Activated CD8-positive, alpha-beta memory T cell treated with anti-CD3 and anti-CD28 coated beads for 4 hours (primary cell): ENCODE measurements at regions not wholly inside any gene's neighbourhood (a gene's known extent, or its start where the extent isn't known, plus 50 kb on each side); places are given as distances from the start of the nearest gene placed in this dataset.

Experiments
- DNase-seq, 2 donors: peaks; one replicate each; pipeline ENCODE4 v3.0.0-alpha.2; 2020; ENCODE audit warnings: low read depth in 2 of 2

DNA sequence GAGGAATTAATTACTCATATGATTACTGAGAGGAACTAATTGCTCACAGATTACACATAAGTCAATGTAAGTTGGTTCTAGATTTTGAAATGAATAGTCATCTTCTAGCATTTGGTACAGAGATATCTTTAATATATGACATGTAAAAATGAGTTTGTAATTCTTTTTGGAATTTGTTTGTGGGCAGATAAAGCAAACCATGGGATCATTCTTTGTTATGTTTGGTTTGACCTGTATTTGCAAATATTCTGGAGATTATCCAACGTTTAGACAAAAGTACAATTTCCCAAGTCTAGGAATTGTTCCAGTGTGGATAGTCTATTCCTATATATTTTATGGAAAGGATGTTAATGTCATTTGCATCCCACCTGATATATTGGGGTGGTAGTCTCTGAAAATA lies 309.6 kb upstream of the EDNRB start:
- DNase-seq, result no peak

DNA sequence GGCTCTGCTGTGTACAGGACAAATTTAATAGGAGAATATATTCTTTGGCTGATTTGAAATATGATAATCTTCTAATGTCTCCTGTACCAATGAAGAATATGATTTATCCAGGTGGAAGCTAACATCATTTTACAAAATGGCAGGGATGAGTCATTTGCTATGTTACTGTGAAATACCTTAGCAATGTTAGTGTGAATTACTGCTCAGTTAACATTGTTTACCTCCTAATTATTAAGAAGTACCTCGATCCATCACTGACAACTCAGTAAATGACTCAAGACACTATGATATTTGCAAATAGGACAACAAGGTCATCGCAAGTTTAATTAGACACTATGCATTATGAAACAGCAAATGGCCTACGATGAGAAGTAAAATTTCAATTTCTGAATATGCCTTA lies 309.1 kb upstream of the EDNRB start:
- DNase-seq, result no peak

DNA sequence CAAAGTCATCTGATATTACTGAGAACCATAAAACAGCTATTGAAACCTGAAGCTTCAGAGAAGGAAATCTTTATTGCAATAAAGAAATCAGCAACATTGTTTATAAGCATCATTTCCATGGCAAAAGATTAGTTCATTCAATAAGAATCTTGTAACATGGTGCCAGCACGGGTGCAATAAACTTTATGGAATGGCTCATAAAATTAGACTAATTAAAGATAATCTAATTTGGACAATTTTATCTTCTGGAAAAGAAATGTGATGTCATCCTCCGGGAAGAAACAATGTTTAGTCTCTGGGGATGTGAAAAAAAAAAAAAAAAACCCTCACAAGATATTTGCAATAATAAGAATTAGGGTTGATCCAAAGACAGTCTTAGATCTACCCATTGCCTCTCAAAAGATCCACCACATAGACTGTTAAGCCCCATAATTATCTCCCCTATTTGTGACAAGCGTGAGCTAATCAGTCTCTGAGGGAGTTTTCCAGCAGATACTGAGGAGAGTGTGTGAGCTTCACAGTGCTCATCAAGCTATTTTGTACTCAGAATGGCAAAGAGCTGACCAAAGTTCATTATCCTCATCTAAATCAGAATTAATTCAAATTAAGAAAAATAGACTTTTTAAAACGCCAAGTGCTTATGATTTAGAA lies 297.0 kb upstream of the EDNRB start:
- DNase-seq, result no peak

DNA sequence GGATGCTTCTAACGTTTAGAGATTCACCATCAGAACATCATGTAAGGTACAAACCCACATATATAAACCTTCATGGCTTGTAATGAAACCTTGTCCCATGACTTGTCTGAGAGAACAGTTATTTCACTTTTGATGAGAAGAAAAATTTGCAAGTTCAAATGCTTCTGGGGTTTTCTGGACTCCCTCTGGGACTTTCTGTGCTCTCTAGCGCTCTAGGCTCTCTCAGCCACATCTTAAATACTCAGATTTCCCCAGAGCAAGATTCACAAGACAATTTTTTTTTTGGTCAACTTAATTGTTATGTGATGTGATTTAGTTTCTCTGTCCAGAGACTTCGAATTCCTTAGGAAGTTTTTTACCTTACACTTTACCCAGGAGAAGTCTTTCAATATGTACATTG lies 282.8 kb upstream of the EDNRB start:
- DNase-seq, result no peak

DNA sequence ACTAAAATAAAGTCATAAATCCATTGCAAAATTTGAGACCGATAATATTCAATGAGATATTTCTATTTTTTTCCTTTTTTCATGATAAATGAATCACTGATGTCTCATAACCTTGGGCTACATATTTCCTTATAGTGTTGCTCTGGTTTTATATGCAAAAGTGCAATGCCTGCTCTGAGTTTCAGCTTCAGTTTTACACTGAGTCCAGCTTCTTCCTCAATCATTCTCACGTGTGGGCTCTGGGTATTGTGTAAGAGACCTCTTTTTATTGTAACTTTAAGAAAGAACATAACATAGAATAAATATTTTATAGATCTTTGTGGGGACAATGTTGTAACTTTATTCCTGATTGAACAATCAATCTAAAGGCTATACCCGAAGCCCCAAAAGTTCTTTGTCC lies 280.2 kb upstream of the EDNRB start:
- no peak for DNase-seq

DNA sequence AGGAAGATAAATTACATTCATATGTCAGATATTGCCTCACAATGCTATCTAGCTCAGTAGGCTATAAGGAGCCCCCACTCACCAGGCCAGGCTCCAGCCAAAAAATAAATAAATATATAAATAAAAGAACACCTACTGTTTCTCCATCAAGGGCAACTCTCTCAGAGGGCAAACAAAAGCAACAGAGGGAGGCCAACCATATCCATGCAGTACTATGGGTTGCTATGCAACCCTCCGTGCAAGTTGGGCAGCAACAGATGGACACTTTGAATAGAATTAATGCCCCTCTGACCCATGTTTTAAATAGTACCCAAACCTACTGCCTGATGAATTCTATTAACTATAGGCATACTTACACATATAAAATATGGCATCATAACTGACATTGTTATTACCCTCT lies 279.8 kb upstream of the EDNRB start:
- no peak for DNase-seq

DNA sequence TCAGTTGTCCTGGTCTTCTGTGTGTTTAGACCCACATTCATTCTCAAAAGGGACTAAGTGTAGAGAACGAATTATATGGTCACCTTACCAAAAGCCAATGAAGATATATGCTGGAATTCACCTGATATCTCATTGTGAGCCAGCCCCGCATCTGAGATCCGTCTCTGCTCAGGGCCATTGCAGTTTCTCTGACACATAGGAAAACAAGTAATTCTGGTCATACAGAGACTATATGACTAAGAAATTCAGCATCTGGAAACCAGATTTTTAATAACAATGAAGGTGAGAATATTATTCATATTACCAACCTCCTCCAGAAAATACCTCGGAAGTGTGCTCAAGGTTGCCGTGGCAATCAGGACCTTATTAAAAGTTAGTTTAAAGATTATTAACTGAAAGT lies 278.6 kb upstream of the EDNRB start:
- no peak for DNase-seq

DNA sequence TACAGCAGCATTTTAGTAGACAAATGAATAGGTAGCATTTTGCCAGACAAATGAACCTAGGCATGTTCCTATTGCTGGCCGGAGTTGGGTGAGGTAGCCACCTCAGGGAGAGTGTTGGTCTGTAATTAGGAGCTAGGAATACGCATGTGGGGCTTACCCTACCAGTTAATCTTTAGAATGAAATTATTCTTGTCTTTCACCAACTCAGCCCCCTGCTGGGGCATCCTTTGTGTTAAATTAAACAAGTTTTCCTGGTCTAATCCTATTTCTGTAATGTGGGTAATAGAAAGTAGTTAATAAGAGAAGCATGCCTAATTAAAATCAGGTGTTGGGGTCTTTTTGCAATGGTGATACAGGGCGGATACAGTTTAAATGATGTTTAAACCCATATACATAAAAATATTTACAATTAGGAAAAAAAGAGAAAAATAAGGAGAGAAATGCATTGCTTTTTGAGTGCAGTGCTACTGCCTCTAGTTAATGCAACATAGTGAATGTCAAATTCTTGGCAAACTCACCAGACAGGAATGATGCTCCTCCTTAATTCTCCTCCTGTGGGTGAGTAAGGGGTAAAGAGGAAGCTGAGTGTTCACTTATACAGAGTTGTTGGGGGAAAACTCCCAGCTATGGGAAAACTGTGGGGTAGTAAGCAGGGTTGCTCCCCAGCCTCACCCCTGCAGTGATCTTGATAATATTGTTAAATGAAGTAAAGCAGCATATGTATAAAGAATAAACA lies 276.4 kb upstream of the EDNRB start:
- DNase-seq, result no peak

DNA sequence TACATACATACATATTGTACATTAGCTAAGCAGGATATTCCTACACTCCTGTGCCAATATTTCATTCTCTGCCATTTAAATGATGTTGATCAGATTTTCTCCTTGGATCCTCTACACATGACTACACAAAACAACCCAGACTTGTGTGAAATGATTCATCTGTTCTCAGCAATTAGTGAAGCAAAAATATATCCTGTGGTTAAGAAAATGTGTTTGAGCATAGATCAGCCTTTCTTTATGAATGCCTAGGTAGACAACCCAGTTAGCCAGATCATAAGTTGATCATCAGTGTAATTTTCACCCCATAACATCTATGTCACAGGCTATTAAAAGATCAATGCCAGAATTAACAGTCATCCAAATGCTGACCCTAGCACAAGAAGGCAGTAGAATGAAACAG lies 275.2 kb upstream of the EDNRB start:
- no peak for DNase-seq

DNA sequence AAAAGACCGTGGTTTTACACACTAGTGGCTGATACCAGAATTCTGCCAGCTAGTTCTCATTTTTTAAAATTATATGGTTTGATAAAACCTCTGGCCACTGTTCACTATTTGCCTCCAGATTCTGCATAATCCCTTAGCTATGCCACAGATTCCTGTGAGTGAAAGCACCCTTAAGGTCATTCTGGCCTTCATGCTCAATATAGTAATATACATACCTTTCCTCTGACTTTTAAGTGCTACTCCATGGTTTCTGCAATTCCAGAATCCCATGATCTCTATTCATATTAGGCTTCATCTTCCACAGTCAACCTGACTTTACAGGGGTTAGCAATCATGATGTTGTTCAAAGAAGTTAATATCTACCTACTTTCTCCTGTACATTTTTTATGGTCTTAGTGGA lies 274.1 kb upstream of the EDNRB start:
- no peak for DNase-seq

DNA sequence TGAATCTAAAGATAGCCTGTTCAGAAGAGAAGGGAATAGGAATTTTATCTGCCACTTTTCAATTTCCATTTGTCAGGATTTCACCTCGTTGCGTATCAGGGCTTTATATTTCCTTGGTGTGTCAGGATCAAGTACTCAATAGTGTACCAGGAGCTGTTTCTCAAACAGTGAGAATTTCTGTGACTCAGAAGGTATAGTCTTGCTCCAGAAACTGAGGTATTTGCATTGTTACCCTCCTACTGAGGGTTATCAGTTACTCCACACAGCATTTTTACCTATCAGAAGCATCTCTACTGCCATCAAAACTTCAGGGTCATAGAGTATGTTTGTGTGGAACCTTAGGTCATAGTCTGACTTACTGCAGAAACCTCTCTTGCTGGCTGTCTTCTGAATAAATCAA lies 271.7 kb upstream of the EDNRB start:
- DNase-seq, result no peak

DNA sequence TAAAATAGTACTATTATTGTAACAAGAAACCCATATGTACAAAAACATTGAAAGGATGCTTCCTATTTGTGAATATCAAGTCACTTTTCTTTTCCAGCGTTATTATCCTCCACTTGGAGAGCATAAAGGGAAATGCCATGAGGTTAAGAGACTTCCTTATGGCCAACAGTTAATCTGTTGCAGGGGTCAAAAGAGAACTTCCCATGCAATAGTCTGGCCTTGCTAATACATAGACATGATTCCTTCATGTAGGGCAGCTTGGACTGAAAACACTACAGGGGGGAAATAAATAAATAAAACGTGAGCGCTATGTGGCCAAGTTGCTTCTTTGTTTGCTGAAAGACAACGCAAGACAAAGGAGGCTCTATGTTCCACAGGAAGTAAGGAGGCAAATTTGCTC lies 269.1 kb upstream of the EDNRB start:
- no peak for DNase-seq

DNA sequence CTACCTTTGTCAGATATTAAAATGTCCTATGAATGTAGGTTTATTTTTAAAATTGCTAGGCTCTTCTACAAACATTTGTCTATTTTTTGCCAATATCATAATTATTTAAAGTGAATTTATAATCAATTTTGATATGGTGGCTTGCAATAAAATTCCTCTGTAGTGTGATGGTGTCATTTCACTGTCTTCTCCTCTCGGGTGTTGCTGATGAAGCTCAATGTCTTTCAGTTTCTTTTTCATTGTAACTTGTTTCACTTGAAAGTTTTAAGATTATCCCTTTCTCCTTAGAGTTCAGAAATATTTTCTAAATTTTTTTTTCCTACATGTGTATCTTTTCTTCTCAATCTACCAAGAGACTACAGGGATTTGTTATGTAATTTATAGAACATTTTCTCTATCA lies 267.1 kb upstream of the EDNRB start:
- DNase-seq, result no peak

DNA sequence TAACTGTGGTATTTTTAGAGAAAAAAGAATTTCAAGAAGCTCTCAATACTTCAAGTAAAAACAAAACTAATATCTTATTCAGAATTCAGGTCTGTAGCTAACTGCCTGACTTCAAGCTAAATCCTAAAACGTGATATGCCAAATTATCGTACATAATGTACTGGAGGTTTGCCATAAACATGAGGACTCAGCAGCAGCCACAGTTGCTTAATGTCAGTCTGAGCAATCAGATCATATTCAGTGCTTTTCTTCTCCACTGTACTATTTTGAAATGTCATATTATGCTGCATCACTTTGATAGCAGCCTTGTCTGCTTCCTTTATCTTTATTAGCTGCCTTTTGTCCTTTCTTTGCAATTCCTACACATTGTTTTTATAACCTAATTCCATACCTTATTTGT lies 265.1 kb upstream of the EDNRB start:
- no peak for DNase-seq

DNA sequence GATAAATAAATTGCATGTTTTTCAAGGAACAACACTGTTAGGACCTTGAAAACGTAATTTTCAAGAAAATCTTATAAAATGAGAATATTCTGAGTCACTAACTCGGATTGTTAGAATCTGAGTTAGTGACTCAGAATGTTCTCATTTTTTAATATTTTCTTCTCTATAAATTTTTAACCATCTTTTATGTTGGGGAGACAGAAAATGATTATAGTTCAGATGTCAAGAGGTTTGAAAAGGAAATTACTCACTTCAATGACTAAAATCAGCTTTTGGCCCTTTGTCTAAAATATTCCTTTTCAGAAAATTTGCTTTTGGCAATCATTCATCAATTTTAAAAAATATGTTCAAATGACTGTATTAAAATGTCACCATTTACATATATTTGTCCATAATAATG lies 264.2 kb upstream of the EDNRB start:
- DNase-seq, result no peak

DNA sequence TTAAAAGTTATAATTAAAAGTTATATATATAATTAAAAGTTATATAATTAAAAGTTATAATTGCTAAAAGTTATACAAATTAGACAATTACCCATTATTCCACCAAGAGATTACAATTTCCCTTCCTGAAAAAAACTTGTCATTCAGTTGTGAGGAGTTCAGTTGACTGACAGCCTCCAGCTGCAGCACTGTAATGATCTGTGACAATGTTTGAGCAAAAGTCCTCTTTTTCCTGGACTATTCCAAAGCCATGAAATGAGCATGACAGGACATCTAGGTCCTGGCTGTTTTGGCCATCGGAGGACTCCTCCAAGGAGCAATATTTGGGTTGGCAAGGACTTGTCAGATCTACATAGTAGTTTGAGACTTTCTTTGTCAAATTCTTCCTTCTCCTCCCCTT lies 258.7 kb upstream of the EDNRB start:
- DNase-seq, result no peak

DNA sequence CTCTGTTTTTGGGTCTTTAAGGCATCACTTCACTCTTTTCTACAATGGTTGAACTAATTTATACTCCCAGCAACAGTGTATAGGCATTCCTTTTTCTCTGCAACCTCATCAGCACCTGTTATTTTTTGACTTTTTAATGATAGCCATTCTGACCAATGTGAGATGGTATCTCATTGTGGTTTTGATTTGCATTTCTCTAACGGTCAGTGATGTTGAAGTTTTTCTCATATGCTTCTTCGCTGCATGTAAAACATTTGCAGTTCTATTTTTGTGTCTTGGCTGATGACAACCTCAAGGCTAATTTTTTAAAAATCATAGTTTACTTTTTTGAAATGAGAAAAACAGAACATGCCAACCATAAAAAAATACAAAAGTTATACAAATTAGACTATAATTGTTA lies 258.2 kb upstream of the EDNRB start:
- no peak for DNase-seq

DNA sequence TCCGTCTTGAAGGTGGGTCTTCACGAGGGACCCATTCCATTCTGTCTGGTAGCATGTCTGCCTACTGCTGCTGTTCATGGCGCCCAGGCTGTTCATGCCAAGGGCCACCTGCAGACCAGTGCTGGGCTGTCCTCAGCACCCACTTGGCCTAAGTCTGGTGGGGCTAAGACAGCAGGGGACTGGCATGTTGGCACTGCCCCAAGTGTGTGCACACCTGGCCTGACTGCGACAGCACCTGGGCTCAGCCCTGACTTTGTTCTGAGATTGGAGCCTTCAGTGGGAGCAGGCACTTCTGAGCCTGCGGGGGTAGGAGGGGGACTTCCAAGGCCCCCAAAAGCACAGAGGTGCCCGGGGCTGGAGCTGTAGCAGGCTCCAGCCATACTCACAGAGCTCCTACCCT lies 250.8 kb upstream of the EDNRB start:
- DNase-seq, result no peak

DNA sequence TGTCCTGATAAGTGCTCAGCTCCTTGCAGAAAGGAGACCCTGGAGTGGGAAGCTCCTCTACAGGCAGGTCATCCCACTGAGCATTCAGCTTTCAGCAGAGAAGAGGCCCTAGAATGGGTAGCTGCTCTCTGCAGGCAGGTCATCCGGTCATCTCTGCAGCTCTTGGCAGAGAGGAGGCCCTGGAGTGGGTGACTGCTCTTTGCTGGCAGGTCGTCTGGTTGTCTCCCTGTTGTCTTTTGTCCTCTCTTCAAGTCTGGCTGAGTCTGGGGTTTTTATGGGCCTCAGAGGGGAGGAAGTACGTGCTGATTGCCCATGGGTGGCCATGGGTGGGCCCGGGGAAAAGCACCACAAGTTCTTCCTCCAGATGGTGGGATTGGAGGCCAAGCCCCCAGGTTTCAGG lies 250.3 kb upstream of the EDNRB start:
- no peak for DNase-seq

DNA sequence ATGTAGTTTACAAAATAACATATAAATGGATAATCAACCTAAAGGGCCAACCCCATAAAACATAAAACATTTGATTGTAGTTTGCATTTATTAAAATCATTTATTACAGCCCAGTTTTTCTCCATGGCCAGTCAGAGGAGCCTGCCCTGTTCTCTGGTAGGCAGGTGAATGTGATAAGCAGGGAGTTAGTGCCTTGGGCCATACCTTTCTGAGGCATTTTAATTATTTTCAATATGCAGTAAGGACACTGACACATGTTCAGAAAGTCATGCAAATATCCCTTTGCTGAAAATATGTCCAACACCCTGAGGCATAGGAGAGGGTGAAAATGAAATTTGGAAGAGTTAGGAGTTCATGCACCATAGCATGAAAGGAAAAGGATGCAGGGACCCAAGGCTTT lies 242.6 kb upstream of the EDNRB start:
- no peak for DNase-seq

DNA sequence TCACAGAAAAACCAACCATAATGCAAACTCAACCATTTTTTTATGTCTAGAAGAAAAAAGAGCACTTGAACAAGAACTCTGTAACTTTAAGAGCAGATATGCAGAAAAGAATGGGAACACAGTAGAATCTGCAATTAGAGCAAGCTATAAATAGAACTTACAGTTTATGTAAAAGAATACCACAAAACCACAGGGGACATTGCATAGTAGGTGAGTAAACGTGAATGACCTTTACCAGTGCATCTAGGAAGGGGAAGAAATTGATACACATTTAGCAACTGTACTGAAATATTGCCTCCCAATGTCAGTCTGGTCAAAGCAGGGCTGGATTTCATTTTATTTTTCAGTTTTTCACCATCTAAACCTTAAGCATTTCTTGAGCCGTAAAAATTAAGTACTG lies 242.2 kb upstream of the EDNRB start:
- DNase-seq, result no peak

DNA sequence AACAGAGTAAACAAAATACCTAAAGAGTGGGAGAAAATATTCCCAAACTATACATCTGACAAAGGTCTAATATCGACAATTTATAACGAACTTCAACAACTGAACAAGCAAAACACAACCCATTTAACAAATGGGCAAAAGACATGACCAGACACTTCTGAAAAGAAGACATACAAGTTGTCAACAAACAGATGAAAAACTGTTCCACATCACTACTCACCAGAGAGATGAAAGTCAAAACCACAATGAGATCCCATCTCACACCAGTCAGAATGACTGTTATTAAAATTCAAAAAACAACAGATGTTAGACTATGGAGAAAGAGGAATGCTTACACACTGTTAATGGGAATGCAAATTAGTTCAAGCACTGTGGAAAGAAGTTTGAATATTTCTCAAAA lies 233.8 kb upstream of the EDNRB start:
- no peak for DNase-seq

DNA sequence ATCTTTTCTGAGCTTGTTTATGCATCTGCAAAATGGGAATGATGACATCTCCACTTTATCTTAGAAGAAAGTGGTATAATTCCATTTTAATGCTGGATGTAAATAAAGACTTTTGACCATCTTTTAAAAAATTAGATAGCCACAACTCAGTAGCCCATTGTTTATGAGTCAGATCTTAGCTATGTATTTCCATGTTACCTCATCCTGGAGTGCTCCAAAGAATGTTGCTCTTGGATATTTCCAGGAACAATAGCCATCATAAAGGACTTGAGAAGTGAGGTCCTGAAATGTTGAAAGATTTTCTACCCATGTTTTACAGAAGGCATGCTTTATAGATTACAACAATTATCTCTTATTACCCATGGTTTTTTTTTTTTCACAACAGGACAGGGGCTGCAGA lies 229.3 kb upstream of the EDNRB start:
- DNase-seq, result no peak

DNA sequence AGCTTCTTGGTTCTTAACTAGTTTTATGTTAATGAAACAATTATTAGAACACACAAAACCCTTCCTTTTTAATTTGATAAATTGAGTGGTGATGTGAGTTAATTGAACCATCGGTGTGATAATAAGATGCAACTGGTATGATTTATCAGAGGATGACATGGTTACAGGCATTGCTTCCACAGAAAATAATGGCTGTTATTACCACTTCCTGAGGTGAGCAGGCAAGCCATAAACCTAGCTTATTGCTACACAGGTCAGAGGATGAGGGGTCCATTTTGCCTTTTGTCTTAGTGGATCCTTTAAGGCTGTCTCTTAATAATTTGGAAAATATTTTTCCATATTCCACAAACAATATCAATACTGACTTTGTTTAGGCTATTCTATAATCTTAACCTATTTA lies 226.6 kb upstream of the EDNRB start:
- DNase-seq, result no peak
